ENCODE measurements at regions not wholly inside any gene's neighbourhood (a gene's known extent, or its start where the extent isn't known, plus 50 kb on each side); places are given as distances from the start of the nearest gene placed in this dataset.
"Not testable (repeated sequence)": the region's sequence is repeated elsewhere in the genome, so short reads cannot be mapped to it uniquely, and the experiment has no call there.

- no peak for DNase-seq (ENCODE audit: low read depth in 2 of 2)
Measured at GRCh38 chr5:7087719-7088297, 308.1 kb upstream of the ADCY2 start.

- DNase-seq (ENCODE audit: low read depth in 2 of 2): no peak
Measured at GRCh38 chr5:7088849-7089248, 307.1 kb upstream of the ADCY2 start.

- no peak for DNase-seq (ENCODE audit: low read depth in 2 of 2)
Measured at GRCh38 chr5:7094626-7095025, 301.3 kb upstream of the ADCY2 start.

GRCh38 chr5:7096294-7096693 lies 299.6 kb upstream of the ADCY2 start:
- no peak for DNase-seq (ENCODE audit: low read depth in 2 of 2)

GRCh38 chr5:7105358-7105757 lies 290.6 kb upstream of the ADCY2 start:
- no peak for DNase-seq (ENCODE audit: low read depth in 2 of 2)

GRCh38 chr5:7117961-7118360 lies 278.0 kb upstream of the ADCY2 start:
- DNase-seq (ENCODE audit: low read depth in 2 of 2): no peak

- DNase-seq (ENCODE audit: low read depth in 2 of 2): no peak
Measured at GRCh38 chr5:7131680-7132079, 264.3 kb upstream of the ADCY2 start.

GRCh38 chr5:7146886-7147285 lies 249.1 kb upstream of the ADCY2 start:
- DNase-seq (ENCODE audit: low read depth in 2 of 2): no peak

GRCh38 chr5:7157083-7157482 lies 238.9 kb upstream of the ADCY2 start:
- no peak for DNase-seq (ENCODE audit: low read depth in 2 of 2)

GRCh38 chr5:7169240-7169878 lies 226.6 kb upstream of the ADCY2 start:
- DNase-seq (ENCODE audit: low read depth in 2 of 2): no peak

- DNase-seq (ENCODE audit: low read depth in 2 of 2): not testable (repeated sequence)
Measured at GRCh38 chr5:7170785-7171184, 225.2 kb upstream of the ADCY2 start.

GRCh38 chr5:7179364-7179763 lies 216.6 kb upstream of the ADCY2 start:
- no peak for DNase-seq (ENCODE audit: low read depth in 2 of 2)

- DNase-seq (ENCODE audit: low read depth in 2 of 2): no peak
Measured at GRCh38 chr5:7181841-7182240, 214.1 kb upstream of the ADCY2 start.

- no peak for DNase-seq (ENCODE audit: low read depth in 2 of 2)
Measured at GRCh38 chr5:7185742-7186141, 210.2 kb upstream of the ADCY2 start.

GRCh38 chr5:7186818-7187217 lies 209.1 kb upstream of the ADCY2 start:
- DNase-seq (ENCODE audit: low read depth in 2 of 2): no peak

- no peak for DNase-seq (ENCODE audit: low read depth in 2 of 2)
Measured at GRCh38 chr5:7190712-7191250, 205.2 kb upstream of the ADCY2 start.

- DNase-seq (ENCODE audit: low read depth in 2 of 2): no peak
Measured at GRCh38 chr5:7192016-7192415, 203.9 kb upstream of the ADCY2 start.

- no peak for DNase-seq (ENCODE audit: low read depth in 2 of 2)
Measured at GRCh38 chr5:7202846-7203245, 193.1 kb upstream of the ADCY2 start.

- no peak for DNase-seq (ENCODE audit: low read depth in 2 of 2)
Measured at GRCh38 chr5:7207979-7208378, 188.0 kb upstream of the ADCY2 start.

- DNase-seq (ENCODE audit: low read depth in 2 of 2): no peak
Measured at GRCh38 chr5:7208938-7209337, 187.0 kb upstream of the ADCY2 start.

GRCh38 chr5:7209658-7210057 lies 186.3 kb upstream of the ADCY2 start:
- no peak for DNase-seq (ENCODE audit: low read depth in 2 of 2)

- DNase-seq (ENCODE audit: low read depth in 2 of 2): no peak
Measured at GRCh38 chr5:7210549-7210948, 185.4 kb upstream of the ADCY2 start.

- no peak for DNase-seq (ENCODE audit: low read depth in 2 of 2)
Measured at GRCh38 chr5:7213525-7213924, 182.4 kb upstream of the ADCY2 start.
